ENCODE measurements at regions not wholly inside any gene's neighbourhood (a gene's known extent, or its start where the extent isn't known, plus 50 kb on each side); places are given as distances from the start of the nearest gene placed in this dataset.

GRCh38 chr12:4203772-4204376, 69.7 kb upstream of the CCND2 start:
- no peak overlapping the region for H3K4me2 ChIP-seq
- DNase-seq (ENCODE audit: low read depth in 1 of 2, low spot score in 1 of 2) (no peak), FAIRE-seq (no peak), ATAC-seq (no peak)
- ChIA-PET POLR2A (no interaction called here), CTCF (interaction anchor here (0.7 to 1.7 kb wide), 3 partner anchors 9 to 153 kb away, joined by 3 to 6 read pairs (median 3); no protein-coding TSS in a partner anchor)
- no peak overlapping the region for H3K4me3 ChIP-seq
- H3K9me3 ChIP-seq, result no peaks in the 10 kb centered on the region
- no peak overlapping the region for H3K27ac ChIP-seq
- H3K4me1 ChIP-seq, result no peaks in the 10 kb centered on the region
- no peak for TF ChIP-seq RAD21 (conservative IDR thresholded peaks at IDR 0.05 in 1 of 2, IDR thresholded peaks at IDR 0.05 in 1 of 2)
- TF ChIP-seq NPAS2 (CRISPR knock-in tag; IDR thresholded peaks at IDR 0.05; ENCODE audit: borderline replicate concordance), result no peak
- TF ChIP-seq E2F6 (IDR thresholded peaks at IDR 0.05; ENCODE audit: borderline replicate concordance, low read depth), result no peak
- no peak for TF ChIP-seq HES2 (IDR thresholded peaks at IDR 0.05)
- no peak for TF ChIP-seq POLR2AphosphoS2 (conservative IDR thresholded peaks at IDR 0.05; ENCODE audit: low read length)
- TF ChIP-seq ZFP36 (IDR thresholded peaks at IDR 0.05; ENCODE audit: borderline replicate concordance, partially characterized antibody), result no peak
- WGBS (ENCODE audit: missing lambda C conversion rate), result 0% methylated on average over 3 of the region's 3 CpGs

GRCh38 chr12:4202918-4203317, 70.6 kb upstream of the CCND2 start:
- ChIA-PET CTCF (no interaction called here), POLR2A (no interaction called here)
- TF ChIP-seq ZSCAN20 (CRISPR knock-in tag; IDR thresholded peaks at IDR 0.05) (no peak), RCOR1 (IDR thresholded peaks at IDR 0.05; ENCODE audit: low read depth, low read length) (no peak), FOSL2 (IDR thresholded peaks at IDR 0.05) (no peak), FOSL2 (CRISPR knock-in tag; IDR thresholded peaks at IDR 0.05) (no peak), PBX3 (IDR thresholded peaks at IDR 0.05) (no peak), HOXB5 (CRISPR knock-in tag; IDR thresholded peaks at IDR 0.05) (no peak), HEYL (CRISPR knock-in tag; IDR thresholded peaks at IDR 0.05) (no peak), CTCF (IDR thresholded peaks at IDR 0.05) (no peak), SMC3 (IDR thresholded peaks at IDR 0.05) (no peak), NPAS2 (CRISPR knock-in tag; IDR thresholded peaks at IDR 0.05; ENCODE audit: borderline replicate concordance) (no peak), CEBPB (IDR thresholded peaks at IDR 0.05) (no peak), POLR2A (IDR thresholded peaks at IDR 0.05; ENCODE audit: low read length) (no peak), ATOH8 (CRISPR knock-in tag; IDR thresholded peaks at IDR 0.05; ENCODE audit: low read depth) (no peak), CBX2 (IDR thresholded peaks at IDR 0.05; ENCODE audit: borderline replicate concordance, low read depth) (no peak), REST (IDR thresholded peaks at IDR 0.05) (no peak)
- Histone ChIP-seq H3K27ac (no peak overlapping the region), H3K4me2 (no peak overlapping the region), H3K4me1 (no peaks in the 10 kb centered on the region), H3K4me3 (no peak overlapping the region), H3K9me3 (no peaks in the 10 kb centered on the region)
- DNase-seq (ENCODE audit: low read depth in 1 of 2, low spot score in 1 of 2) (no peak), FAIRE-seq (no peak), ATAC-seq (no peak)
- 26% methylated on average over 5 of the region's 5 CpGs for WGBS (ENCODE audit: missing lambda C conversion rate)
